ENCODE measurements at regions not wholly inside any gene's neighbourhood (a gene's known extent, or its start where the extent isn't known, plus 50 kb on each side); places are given as distances from the start of the nearest gene placed in this dataset.
A peak's percentile ranks its signal among the peaks of the same experiment; 100 is the strongest.

DNA sequence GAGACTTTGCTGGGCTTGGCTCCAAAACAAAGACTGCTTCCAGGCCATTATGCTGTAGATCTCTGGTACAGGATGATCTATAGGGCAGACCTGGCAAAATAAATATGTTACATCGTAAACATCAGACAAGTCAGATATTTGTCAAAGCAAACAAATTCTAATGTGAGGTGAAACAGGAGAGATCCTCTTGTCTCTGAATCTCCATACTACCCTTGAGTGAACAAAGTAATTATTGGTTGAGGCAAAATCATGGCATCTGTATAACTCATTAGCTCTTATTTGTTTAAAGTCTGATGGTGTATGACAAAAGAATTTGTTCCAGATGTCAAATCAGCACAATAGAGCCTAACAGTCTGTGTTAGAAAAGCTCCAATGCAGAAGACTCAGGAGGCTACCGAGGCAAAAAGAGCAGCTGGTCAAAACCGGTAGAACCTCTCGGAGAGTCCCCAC lies 1291.5 kb downstream of the TYW1 start:
- Histone ChIP-seq H3K4me1 (ENCODE audit: control insufficient read depth, low read depth, low read length) (no peaks in the 10 kb centered on the region), H3K36me3 (ENCODE audit: control insufficient read depth, insufficient read depth, low read length) (no peaks in the 10 kb centered on the region), H3K4me2 (ENCODE audit: low read length) (no peak overlapping the region), H2BK5ac (ENCODE audit: low read length) (no peak overlapping the region), H4K8ac (ENCODE audit: low read depth, low read length) (no peak overlapping the region), H3K18ac (ENCODE audit: low read length) (no peak overlapping the region), H3K79me1 (ENCODE audit: low read length) (no peaks in the 10 kb centered on the region), H2BK15ac (replicated peaks; ENCODE audit: low read depth) (no peak overlapping the region), H3K27me3 (ENCODE audit: insufficient read depth, low read length, poor library complexity) (no peaks in the 10 kb centered on the region), H3K23ac (ENCODE audit: low read length) (no peak overlapping the region), H4K5ac (ENCODE audit: low read length) (no peak overlapping the region), H2AK5ac (ENCODE audit: low read length) (no peak overlapping the region), H3K79me2 (ENCODE audit: control insufficient read depth, insufficient read depth, low read length) (no peaks in the 10 kb centered on the region), H3K56ac (ENCODE audit: low read length) (no peak overlapping the region), H3K27ac (ENCODE audit: low read depth, low read length) (no peak overlapping the region), H3K9ac (ENCODE audit: low read length) (no peak overlapping the region), H3K4me3 (ENCODE audit: low read length) (no peak overlapping the region), H2BK120ac (ENCODE audit: low read depth, low read length) (no peak overlapping the region), H3K4ac (ENCODE audit: low read depth, low read length) (no peak overlapping the region)
- DNase-seq = no peak
- WGBS (ENCODE audit: extremely low coverage, insufficient coverage, low lambda C conversion rate) = no CpG with 5 or more reads among the region's 4 CpGs

DNA sequence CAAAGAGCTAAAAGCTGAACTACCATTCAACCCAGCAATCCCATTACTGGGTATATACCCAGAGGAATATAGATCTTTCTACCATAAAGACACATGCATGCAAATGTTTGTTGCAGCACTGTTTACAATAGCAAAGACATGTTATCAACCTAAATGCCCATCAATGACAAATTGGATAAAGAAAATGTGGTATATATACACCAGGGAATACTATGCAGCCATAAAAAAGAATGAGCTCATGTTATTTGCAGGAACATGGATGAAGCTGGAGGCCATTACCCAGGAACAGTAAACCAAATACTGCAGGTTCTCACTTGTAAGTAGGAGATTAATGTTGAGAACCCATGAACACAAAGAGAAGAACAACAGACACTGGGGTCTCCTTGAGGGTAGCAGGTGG lies 1295.1 kb downstream of the TYW1 start:
- Histone ChIP-seq H3K4ac (ENCODE audit: low read depth, low read length) (no peak overlapping the region), H3K56ac (ENCODE audit: low read length) (no peak overlapping the region), H3K4me3 (ENCODE audit: low read length) (no peak overlapping the region), H3K4me2 (ENCODE audit: low read length) (no peak overlapping the region), H3K36me3 (ENCODE audit: control insufficient read depth, insufficient read depth, low read length) (no peaks in the 10 kb centered on the region), H3K27me3 (ENCODE audit: insufficient read depth, low read length, poor library complexity) (no peaks in the 10 kb centered on the region), H3K4me1 (ENCODE audit: control insufficient read depth, low read depth, low read length) (no peaks in the 10 kb centered on the region), H4K8ac (ENCODE audit: low read depth, low read length) (no peak overlapping the region), H3K18ac (ENCODE audit: low read length) (no peak overlapping the region), H3K79me2 (ENCODE audit: control insufficient read depth, insufficient read depth, low read length) (no peaks in the 10 kb centered on the region), H2BK120ac (ENCODE audit: low read depth, low read length) (no peak overlapping the region), H2BK15ac (replicated peaks; ENCODE audit: low read depth) (no peak overlapping the region), H3K27ac (ENCODE audit: low read depth, low read length) (no peak overlapping the region), H3K9ac (ENCODE audit: low read length) (no peak overlapping the region), H3K23ac (ENCODE audit: low read length) (no peak overlapping the region), H2BK5ac (ENCODE audit: low read length) (no peak overlapping the region), H2AK5ac (ENCODE audit: low read length) (no peak overlapping the region), H4K5ac (ENCODE audit: low read length) (no peak overlapping the region), H3K79me1 (ENCODE audit: low read length) (no peaks in the 10 kb centered on the region)
- DNase-seq = no peak

DNA sequence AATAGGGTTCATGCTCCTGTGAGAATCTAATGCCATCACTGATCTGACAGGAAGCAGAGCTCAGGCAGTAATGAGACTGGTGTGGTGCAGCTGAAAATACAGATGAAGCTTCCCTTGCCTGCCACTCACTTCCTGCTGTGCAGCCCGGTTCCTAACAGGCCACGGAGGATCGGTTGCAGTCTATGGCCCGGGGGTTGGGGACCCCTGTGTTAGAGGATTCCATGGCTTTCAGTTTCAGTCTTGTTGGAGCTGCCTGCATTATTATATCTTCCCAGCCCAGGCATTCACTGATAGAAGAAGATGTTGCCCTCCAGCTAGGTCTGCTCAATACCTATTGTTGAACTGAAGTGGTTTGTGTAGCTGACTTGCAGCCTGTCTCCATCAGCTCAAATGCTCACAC lies 1298.8 kb downstream of the TYW1 start:
- no peak for DNase-seq
- no peak overlapping the region for H3K4me3 ChIP-seq (ENCODE audit: low read length)
- H3K27ac ChIP-seq (ENCODE audit: low read depth, low read length) = no peak overlapping the region
- no peak overlapping the region for H2BK120ac ChIP-seq (ENCODE audit: low read depth, low read length)
- no peaks in the 10 kb centered on the region for H3K36me3 ChIP-seq (ENCODE audit: control insufficient read depth, insufficient read depth, low read length)
- H3K4ac ChIP-seq (ENCODE audit: low read depth, low read length) = no peak overlapping the region
- no peak overlapping the region for H3K56ac ChIP-seq (ENCODE audit: low read length)
- no peak overlapping the region for H3K9ac ChIP-seq (ENCODE audit: low read length)
- H3K4me2 ChIP-seq (ENCODE audit: low read length) = no peak overlapping the region
- H2AK5ac ChIP-seq (ENCODE audit: low read length) = no peak overlapping the region
- H3K79me2 ChIP-seq (ENCODE audit: control insufficient read depth, insufficient read depth, low read length) = no peaks in the 10 kb centered on the region
- no peak overlapping the region for H3K18ac ChIP-seq (ENCODE audit: low read length)
- H2BK15ac ChIP-seq (replicated peaks; ENCODE audit: low read depth) = no peak overlapping the region
- no peak overlapping the region for H4K8ac ChIP-seq (ENCODE audit: low read depth, low read length)
- H3K79me1 ChIP-seq (ENCODE audit: low read length) = no peaks in the 10 kb centered on the region
- no peak overlapping the region for H2BK5ac ChIP-seq (ENCODE audit: low read length)
- no peaks in the 10 kb centered on the region for H3K4me1 ChIP-seq (ENCODE audit: control insufficient read depth, low read depth, low read length)
- no peak overlapping the region for H3K23ac ChIP-seq (ENCODE audit: low read length)
- H3K27me3 ChIP-seq (ENCODE audit: insufficient read depth, low read length, poor library complexity) = no peaks in the 10 kb centered on the region
- H4K5ac ChIP-seq (ENCODE audit: low read length) = no peak overlapping the region
- WGBS (ENCODE audit: extremely low coverage, insufficient coverage, low lambda C conversion rate) = no CpG with 5 or more reads among the region's 4 CpGs

DNA sequence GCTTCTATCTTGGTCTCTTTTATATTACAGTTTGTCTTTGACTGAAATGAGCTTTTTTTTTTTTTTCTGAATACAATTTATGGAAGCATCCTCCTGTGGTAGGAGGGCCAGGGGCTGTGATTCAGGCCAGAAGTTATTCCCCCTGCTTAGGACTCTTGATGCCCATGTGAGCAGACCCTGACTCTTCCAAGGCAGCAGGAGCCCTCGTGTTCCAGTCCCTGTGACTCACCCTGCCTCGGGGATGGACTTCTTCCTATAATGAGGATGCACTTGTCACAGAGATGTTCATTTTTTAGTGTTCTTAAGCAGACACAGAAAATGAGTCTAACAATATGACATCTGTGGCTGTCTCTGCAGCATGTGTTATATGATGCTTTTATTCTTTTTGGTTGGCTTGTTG lies 1293.7 kb upstream of the AUTS2 start:
- no peak overlapping the region for H2AK5ac ChIP-seq (ENCODE audit: low read length)
- no peaks in the 10 kb centered on the region for H3K27me3 ChIP-seq (ENCODE audit: insufficient read depth, low read length, poor library complexity)
- no peaks in the 10 kb centered on the region for H3K36me3 ChIP-seq (ENCODE audit: control insufficient read depth, insufficient read depth, low read length)
- no peak overlapping the region for H4K8ac ChIP-seq (ENCODE audit: low read depth, low read length)
- no CpG with 5 or more reads among the region's 2 CpGs for WGBS (ENCODE audit: extremely low coverage, insufficient coverage, low lambda C conversion rate)
- no peaks in the 10 kb centered on the region for H3K4me1 ChIP-seq (ENCODE audit: control insufficient read depth, low read depth, low read length)
- no peak overlapping the region for H3K18ac ChIP-seq (ENCODE audit: low read length)
- H3K9ac ChIP-seq (ENCODE audit: low read length) = no peak overlapping the region
- H2BK5ac ChIP-seq (ENCODE audit: low read length) = no peak overlapping the region
- no peak overlapping the region for H3K4me2 ChIP-seq (ENCODE audit: low read length)
- H3K56ac ChIP-seq (ENCODE audit: low read length) = no peak overlapping the region
- no peak overlapping the region for H2BK120ac ChIP-seq (ENCODE audit: low read depth, low read length)
- H2BK15ac ChIP-seq (replicated peaks; ENCODE audit: low read depth) = no peak overlapping the region
- DNase-seq = no peak
- H3K27ac ChIP-seq (ENCODE audit: low read depth, low read length) = no peak overlapping the region
- H3K79me2 ChIP-seq (ENCODE audit: control insufficient read depth, insufficient read depth, low read length) = no peaks in the 10 kb centered on the region
- no peak overlapping the region for H3K4me3 ChIP-seq (ENCODE audit: low read length)
- H3K79me1 ChIP-seq (ENCODE audit: low read length) = no peaks in the 10 kb centered on the region
- H3K4ac ChIP-seq (ENCODE audit: low read depth, low read length) = no peak overlapping the region
- no peak overlapping the region for H4K5ac ChIP-seq (ENCODE audit: low read length)
- no peak overlapping the region for H3K23ac ChIP-seq (ENCODE audit: low read length)

DNA sequence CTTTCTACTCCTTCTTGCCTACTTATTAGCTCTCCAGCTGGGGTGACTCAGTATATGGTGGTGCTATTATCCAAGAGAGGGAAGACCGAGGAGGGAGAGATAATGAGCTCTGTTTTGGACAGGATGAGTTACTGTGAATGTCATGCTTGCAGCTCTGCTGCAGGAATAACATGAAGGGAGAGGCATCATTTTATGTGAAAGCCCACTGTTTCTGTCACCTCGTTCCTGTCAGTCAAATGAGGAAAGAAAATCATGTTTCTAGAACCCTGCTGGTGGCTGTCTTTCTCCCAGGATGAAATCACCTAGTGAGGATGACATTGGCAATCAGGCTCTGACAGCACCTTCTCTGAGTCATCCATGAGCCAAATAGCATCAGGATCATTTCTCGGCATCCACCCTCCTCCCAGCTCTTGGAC lies 1291.6 kb upstream of the AUTS2 start:
- H3K4ac ChIP-seq (ENCODE audit: low read depth, low read length) = no peak overlapping the region
- DNase-seq = no peak
- no peak overlapping the region for H4K5ac ChIP-seq (ENCODE audit: low read length)
- no peak overlapping the region for H3K23ac ChIP-seq (ENCODE audit: low read length)
- H3K9ac ChIP-seq (ENCODE audit: low read length) = no peak overlapping the region
- no peak overlapping the region for H3K4me2 ChIP-seq (ENCODE audit: low read length)
- H3K27me3 ChIP-seq (ENCODE audit: insufficient read depth, low read length, poor library complexity) = no peaks in the 10 kb centered on the region
- no CpG with 5 or more reads among the region's 3 CpGs for WGBS (ENCODE audit: extremely low coverage, insufficient coverage, low lambda C conversion rate)
- no peaks in the 10 kb centered on the region for H3K36me3 ChIP-seq (ENCODE audit: control insufficient read depth, insufficient read depth, low read length)
- H3K79me1 ChIP-seq (ENCODE audit: low read length) = no peaks in the 10 kb centered on the region
- no peak overlapping the region for H2BK120ac ChIP-seq (ENCODE audit: low read depth, low read length)
- H2BK5ac ChIP-seq (ENCODE audit: low read length) = no peak overlapping the region
- H3K56ac ChIP-seq (ENCODE audit: low read length) = no peak overlapping the region
- H2BK15ac ChIP-seq (replicated peaks; ENCODE audit: low read depth) = no peak overlapping the region
- H3K79me2 ChIP-seq (ENCODE audit: control insufficient read depth, insufficient read depth, low read length) = no peaks in the 10 kb centered on the region
- H3K18ac ChIP-seq (ENCODE audit: low read length) = no peak overlapping the region
- no peak overlapping the region for H2AK5ac ChIP-seq (ENCODE audit: low read length)
- H3K4me3 ChIP-seq (ENCODE audit: low read length) = no peak overlapping the region
- H3K4me1 ChIP-seq (ENCODE audit: control insufficient read depth, low read depth, low read length) = no peaks in the 10 kb centered on the region
- H3K27ac ChIP-seq (ENCODE audit: low read depth, low read length) = no peak overlapping the region
- no peak overlapping the region for H4K8ac ChIP-seq (ENCODE audit: low read depth, low read length)

DNA sequence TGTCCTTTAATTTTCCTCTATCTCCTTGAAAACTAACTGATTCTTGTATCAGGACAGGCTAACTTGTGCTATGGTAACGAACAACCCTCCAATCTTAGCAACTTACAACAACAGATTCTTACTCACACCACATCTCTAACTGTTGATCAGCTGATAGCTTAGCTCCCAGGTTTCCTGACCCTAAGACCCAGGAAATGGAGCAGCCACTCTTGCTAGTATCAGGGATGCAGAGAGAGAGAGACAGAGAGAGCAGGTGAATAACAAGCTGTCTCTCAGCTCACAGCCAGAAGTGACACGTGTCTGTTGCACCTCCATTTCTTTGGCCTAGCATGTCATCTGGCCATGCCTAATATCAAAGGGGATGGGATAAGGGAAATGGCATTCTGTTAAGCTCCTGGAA lies 1289.0 kb upstream of the AUTS2 start:
- no peak overlapping the region for H4K5ac ChIP-seq (ENCODE audit: low read length)
- no peaks in the 10 kb centered on the region for H3K4me1 ChIP-seq (ENCODE audit: control insufficient read depth, low read depth, low read length)
- H2BK5ac ChIP-seq (ENCODE audit: low read length) = no peak overlapping the region
- H2BK15ac ChIP-seq (replicated peaks; ENCODE audit: low read depth) = no peak overlapping the region
- H3K4ac ChIP-seq (ENCODE audit: low read depth, low read length) = no peak overlapping the region
- peak overlapping the region; percentile 49 for H3K27ac ChIP-seq (ENCODE audit: low read depth, low read length)
- no peaks in the 10 kb centered on the region for H3K79me1 ChIP-seq (ENCODE audit: low read length)
- H2AK5ac ChIP-seq (ENCODE audit: low read length) = no peak overlapping the region
- no peak overlapping the region for H4K8ac ChIP-seq (ENCODE audit: low read depth, low read length)
- H3K18ac ChIP-seq (ENCODE audit: low read length) = no peak overlapping the region
- H3K56ac ChIP-seq (ENCODE audit: low read length) = no peak overlapping the region
- H3K27me3 ChIP-seq (ENCODE audit: insufficient read depth, low read length, poor library complexity) = no peaks in the 10 kb centered on the region
- no peak overlapping the region for H3K4me3 ChIP-seq (ENCODE audit: low read length)
- WGBS (ENCODE audit: extremely low coverage, insufficient coverage, low lambda C conversion rate) = no CpG with 5 or more reads among the region's 2 CpGs
- H2BK120ac ChIP-seq (ENCODE audit: low read depth, low read length) = no peak overlapping the region
- no peak overlapping the region for H3K9ac ChIP-seq (ENCODE audit: low read length)
- peak; percentile 91 for DNase-seq
- H3K4me2 ChIP-seq (ENCODE audit: low read length) = no peak overlapping the region
- no peaks in the 10 kb centered on the region for H3K79me2 ChIP-seq (ENCODE audit: control insufficient read depth, insufficient read depth, low read length)
- no peak overlapping the region for H3K23ac ChIP-seq (ENCODE audit: low read length)
- no peaks in the 10 kb centered on the region for H3K36me3 ChIP-seq (ENCODE audit: control insufficient read depth, insufficient read depth, low read length)
